NAMALWA (cell line): ENCODE measurements at regions not wholly inside any gene's neighbourhood (a gene's known extent, or its start where the extent isn't known, plus 50 kb on each side); places are given as distances from the start of the nearest gene placed in this dataset.

Source experiments
- DNase-seq: peaks from one replicate; pipeline ENCODE4 v3.0.0-alpha.2; 2015; ENCODE audit warnings: low spot score

DNA sequence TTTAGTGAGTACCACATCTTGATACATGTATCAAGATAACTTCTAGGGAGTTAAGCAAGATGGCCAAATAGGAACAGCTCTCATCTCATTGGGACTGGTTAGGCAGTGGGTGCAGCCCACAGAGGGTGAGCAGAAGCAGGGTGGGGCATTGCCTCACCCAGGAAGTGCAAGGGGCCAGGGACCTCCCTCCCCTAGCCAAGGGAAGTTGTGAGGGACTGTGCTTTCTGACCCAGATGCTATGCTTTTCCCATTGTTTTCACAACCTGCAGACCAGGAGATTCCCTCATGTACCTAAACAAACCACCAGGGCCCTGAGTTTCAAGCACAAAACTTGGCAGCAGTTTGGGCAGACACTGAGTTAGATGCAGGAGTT, 665.0 kb upstream of the CBLB start:
- DNase-seq, result no peak

DNA sequence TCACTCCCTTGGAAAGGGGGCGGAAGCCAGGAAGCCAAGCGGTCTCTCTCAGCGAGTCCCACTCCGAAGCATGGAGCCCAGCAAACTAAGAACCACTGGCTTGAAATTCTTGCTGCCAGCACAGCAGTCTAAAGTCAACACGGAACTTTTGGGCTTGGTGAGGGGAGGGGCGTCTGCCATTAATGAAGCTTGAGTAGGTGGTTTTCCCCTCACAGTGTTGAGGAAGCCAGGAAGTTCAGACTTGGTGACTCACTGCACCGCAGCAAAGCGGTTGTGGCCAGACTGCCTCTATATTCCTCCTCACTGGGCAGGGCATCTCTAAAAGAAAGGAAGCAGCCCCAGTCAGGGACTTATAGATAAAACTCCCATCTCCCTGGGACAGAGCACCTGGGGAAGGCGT, 665.4 kb upstream of the CBLB start:
- DNase-seq, result no peak

DNA sequence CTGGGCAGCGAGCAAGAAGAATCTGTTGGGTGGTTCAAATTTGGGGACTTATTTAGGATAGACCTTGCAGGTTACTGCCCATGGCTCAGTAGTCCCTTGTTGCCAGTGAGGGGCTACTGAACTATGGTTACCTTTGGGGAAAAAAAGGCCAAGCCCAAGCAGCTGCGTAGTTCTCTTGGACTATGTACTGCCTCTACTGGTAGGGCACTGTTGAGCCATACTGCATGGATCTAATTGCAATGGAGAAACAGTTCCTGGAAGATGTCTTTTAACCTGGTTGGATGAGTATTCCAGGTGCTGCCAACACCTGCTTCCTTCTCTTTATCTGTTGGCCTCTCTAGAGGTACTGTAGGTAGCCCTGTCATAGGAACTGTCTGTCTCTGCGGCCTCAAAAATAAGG, 671.9 kb upstream of the CBLB start:
- DNase-seq, result no peak

- DNase-seq, result no peak
Observed at GRCh38 chr3:106542101-106542769, 673.4 kb upstream of the CBLB start.

GRCh38 chr3:106552351-106553043, 683.7 kb upstream of the CBLB start:
- no peak for DNase-seq

DNA sequence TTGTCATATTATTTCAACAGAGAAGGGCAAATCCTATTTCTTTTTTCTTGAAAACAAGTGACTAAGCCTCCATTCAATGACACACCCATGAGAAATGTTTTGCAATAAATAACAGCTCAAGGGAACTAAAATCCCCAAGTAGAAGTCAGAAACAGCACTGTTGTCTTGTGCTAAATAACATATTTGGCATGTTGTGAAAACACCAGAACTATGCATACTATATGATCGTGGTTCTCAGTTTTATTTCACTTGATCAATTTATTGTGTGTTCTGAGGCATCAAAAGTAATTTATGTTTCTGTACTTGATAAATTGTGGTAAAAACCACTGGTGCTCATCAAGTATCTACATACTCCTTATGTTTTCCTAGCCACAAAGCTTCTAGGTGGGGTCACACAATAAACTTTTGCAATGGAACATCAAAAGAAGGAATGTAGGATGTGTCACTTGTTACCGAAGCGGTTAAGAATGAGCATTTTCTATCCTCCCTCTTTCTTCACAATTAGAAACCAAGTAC, 691.7 kb upstream of the CBLB start:
- no peak for DNase-seq

DNA sequence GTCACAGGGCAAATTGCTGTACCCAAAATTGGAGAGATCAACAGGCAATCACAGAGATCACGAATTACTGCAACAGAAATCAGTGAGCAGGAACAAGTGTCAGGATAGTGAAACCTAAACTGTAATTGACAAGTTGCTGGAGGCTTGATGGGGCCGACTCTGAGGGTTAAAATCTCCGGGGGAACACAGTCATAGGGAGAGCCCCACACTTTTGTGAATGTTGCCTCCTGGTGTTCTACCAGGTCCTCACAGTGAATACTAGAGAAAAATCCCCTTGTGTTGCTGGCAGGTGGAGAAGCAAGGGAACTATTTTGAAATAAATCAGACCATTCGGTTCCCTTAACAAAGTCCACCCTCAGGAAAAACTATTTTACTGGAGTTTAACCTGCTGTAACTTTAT, 697.5 kb upstream of the CBLB start:
- peak; percentile 38 for DNase-seq

- DNase-seq, result no peak
Observed at GRCh38 chr3:106570426-106570825, 701.6 kb upstream of the CBLB start.

DNA sequence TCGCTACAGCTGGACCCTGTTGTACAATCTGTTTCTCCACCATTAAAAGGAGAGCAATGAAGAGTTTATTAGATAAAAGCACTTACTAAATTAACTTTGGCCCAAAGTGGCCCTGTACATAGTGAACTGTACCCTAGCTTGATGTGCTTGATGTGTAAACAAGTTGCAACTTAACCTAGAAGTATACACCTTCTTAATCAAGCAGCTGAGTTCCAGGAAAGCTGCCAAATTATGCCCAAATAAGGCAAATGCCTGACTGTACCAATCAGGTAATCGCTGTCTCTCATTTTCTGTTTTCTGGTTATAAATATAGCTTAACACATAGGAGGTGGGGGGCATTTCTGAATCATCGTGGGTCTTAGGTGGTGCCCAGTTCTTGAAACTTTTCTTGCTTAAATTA, 704.8 kb upstream of the CBLB start:
- no peak for DNase-seq

GRCh38 chr3:106575029-106575428, 706.2 kb upstream of the CBLB start:
- DNase-seq, result no peak

- no peak for DNase-seq
Observed at GRCh38 chr3:106577241-106577640, 708.4 kb upstream of the CBLB start.

- no peak for DNase-seq
Observed at GRCh38 chr3:106578911-106579310, 710.1 kb upstream of the CBLB start.

- no peak for DNase-seq
Observed at GRCh38 chr3:106582151-106582550, 713.3 kb upstream of the CBLB start.

GRCh38 chr3:106587551-106587950, 718.7 kb upstream of the CBLB start:
- DNase-seq, result no peak

DNA sequence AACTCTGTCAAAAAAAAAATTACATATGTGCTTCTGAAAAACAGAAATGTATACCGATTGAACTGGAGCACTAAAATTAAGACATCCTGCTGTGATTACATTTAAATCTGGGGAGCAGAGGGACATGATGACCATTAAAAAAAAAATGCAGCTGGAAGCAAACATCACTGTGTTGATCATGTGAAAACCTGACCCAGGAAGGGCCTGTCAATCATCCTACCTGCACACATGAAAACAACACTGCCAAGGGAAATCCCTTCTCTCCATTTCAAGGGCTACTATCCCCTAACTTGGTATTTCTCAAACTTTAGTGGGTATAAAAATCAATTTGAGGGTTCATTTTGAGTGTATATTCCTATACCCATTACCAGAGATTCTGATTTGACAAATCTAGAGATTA, 719.9 kb upstream of the CBLB start:
- DNase-seq, result no peak

- no peak for DNase-seq
Observed at GRCh38 chr3:106589311-106589942, 720.6 kb upstream of the CBLB start.

DNA sequence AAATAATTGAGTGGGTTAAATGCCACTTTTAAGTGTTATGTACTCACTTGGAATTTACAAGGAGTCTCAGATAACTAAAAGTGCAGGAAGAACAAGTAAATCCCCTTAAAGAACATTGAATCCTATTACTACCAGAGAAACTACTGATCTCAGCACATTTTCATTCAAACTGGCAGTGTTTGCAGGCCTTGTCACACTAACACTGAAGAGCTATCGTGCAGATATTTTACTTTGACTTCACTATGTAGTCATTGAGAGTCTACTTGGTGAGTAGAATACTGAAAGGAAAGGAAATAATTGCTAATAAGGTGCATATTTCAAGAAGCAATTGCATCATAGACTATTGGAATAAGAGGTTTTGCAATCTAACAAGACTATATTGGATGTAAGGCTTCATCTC, 721.4 kb upstream of the CBLB start:
- no peak for DNase-seq

- DNase-seq, result no peak
Observed at GRCh38 chr3:106593381-106593780, 724.6 kb upstream of the CBLB start.

DNA sequence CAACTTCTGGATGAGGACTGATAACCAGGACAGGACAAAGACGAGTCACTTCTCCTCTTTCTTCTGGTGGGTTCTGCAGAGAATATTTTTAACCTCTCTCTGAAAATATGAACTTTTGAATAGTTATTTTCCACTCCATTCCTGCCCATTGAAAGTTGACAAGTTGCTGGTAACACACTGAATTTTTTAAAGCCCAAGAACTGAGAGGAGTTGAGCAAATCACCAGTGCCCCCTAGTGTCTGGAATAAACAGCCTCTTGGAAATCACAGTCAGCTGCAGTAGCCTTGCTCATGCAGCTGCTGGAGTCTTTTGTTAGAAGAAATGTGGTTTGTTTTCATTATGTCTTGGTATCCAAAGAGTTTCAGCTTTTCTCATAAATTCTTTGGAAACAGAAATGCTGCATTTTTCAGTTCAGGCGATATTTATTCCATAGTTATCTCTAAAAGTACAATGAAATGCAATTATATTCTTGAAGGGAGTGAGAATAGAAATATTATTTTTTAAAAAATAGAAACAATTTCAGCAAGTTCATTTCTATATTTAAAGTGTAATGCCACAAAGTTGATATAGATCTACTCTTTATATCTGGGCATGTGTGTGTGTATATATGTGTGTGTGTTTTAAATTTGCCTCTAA, 741.0 kb upstream of the CBLB start:
- peak; percentile 84 for DNase-seq

DNA sequence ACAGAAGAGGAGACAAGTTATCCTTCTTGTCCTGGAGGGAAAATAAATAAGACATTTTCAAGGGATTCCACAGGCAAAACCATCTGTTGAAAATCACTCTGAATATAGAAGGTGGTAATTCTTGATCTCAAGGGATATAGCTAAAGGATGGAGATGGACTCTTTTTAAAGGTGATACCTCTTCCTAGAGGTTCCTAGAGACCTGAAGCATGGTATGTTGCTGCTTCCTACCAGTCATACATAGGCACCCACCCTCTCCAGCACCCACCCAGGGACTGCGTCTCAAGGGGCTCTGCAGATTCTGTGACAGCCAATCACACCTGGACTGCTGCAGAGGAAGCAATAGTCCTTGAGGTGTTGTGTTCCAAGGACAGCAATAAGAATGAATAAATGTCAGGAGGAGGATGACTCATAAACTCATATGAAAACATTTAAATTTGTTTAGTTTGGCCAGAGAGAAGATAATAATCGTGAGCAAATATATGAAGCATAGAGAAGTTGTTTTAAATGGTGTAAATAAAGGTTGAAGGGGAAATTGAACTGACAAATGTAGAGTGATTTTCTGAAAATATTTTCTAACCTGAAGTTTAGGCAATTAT, 741.6 kb upstream of the CBLB start:
- DNase-seq, result no peak

DNA sequence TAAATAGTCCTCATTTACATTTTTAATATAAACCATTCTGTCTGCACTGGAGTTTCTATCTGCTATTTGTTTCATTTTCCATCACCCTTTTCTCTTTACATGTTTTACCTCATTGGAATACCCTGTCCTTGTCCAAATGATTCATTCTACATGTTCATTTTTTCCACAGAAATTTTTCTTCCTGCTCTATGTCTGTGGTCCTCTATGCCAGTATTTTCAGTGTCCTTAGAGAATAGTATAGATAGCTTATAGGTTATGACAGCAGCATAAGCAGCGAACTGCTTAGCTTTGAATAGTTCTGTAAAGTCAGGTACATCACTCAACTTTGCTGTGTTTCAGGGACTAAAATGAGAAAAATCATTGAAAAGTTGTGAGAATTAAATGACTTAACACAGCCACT, 742.3 kb upstream of the CBLB start:
- DNase-seq, result no peak

GRCh38 chr3:106611841-106612240, 743.0 kb upstream of the CBLB start:
- no peak for DNase-seq

GRCh38 chr3:106616556-106616955, 747.7 kb upstream of the CBLB start:
- DNase-seq, result no peak
